ENCODE measurements at regions not wholly inside any gene's neighbourhood (a gene's known extent, or its start where the extent isn't known, plus 50 kb on each side); places are given as distances from the start of the nearest gene placed in this dataset.

DNA sequence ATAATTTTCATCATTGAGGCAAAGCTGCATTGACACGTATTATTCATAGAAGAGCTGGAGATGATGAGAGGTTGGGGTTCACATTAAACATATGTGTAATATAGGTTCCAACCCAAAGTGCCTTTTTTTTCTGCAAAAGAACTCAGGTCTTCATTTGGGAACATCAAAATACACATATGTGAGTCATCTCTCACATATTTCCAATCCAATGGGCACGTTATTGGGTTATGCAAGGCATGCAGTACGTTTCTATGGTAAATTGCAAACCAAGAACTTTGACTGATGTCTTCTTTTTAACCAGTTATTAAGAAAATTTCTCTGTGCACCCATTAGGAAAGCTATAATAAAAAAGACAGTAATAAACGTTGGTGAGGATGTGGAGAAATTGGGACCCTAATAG, 150.3 kb upstream of the FAM9B start:
- Histone ChIP-seq H3K27ac (no peak overlapping the region), H3K4me3 (no peak overlapping the region), H3K27me3 (no peaks in the 10 kb centered on the region), H3K9me3 (no peaks in the 10 kb centered on the region), H3K4me1 (no peaks in the 10 kb centered on the region), H3K36me3 (no peaks in the 10 kb centered on the region)
- no peak for DNase-seq
- 44% methylated on average over 4 of the region's 4 CpGs for WGBS (ENCODE audit: insufficient coverage, low coverage, low lambda C conversion rate, missing lambda C conversion rate)
- intact Hi-C loops (cut with DNase I): no loop called here
- ATAC-seq: no peak
- TF ChIP-seq POLR2A (IDR thresholded peaks at IDR 0.05): no peak
- TF ChIP-seq, protein P1, sequence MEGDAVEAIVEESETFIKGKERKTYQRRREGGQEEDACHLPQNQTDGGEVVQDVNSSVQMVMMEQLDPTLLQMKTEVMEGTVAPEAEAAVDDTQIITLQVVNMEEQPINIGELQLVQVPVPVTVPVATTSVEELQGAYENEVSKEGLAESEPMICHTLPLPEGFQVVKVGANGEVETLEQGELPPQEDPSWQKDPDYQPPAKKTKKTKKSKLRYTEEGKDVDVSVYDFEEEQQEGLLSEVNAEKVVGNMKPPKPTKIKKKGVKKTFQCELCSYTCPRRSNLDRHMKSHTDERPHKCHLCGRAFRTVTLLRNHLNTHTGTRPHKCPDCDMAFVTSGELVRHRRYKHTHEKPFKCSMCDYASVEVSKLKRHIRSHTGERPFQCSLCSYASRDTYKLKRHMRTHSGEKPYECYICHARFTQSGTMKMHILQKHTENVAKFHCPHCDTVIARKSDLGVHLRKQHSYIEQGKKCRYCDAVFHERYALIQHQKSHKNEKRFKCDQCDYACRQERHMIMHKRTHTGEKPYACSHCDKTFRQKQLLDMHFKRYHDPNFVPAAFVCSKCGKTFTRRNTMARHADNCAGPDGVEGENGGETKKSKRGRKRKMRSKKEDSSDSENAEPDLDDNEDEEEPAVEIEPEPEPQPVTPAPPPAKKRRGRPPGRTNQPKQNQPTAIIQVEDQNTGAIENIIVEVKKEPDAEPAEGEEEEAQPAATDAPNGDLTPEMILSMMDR (IDR thresholded peaks at IDR 0.05): no peak

DNA sequence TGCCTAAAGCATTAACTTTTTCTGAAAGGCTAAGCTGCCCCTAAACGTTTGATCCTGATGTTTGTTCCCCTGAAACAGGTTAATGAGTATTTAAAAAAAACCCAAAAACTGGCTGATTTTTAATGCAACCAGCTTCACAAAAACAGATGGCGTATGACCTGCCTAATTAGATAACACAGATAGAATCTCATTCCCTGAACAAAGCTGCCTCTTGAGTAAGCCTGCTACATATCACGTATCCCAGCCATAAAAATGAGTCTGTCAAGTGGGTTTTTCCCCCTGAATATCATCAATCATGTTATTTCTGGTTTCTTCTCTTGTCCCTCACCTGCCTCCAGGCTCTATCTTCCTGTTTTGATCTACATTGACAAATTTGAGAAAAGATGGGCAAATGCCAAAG, 154.2 kb upstream of the FAM9B start:
- Histone ChIP-seq H3K27me3 (no peaks in the 10 kb centered on the region), H3K27ac (no peak overlapping the region), H3K36me3 (no peaks in the 10 kb centered on the region), H3K4me3 (no peak overlapping the region), H3K9me3 (no peaks in the 10 kb centered on the region), H3K4me1 (no peaks in the 10 kb centered on the region)
- no peak for DNase-seq
- ATAC-seq: no peak
- intact Hi-C loops (cut with DNase I): no loop called here
- 60% methylated on average over 3 of the region's 3 CpGs for WGBS (ENCODE audit: insufficient coverage, low coverage, low lambda C conversion rate, missing lambda C conversion rate)
- TF ChIP-seq, protein P1 (IDR thresholded peaks at IDR 0.05): no peak
- TF ChIP-seq POLR2A (IDR thresholded peaks at IDR 0.05): no peak

DNA sequence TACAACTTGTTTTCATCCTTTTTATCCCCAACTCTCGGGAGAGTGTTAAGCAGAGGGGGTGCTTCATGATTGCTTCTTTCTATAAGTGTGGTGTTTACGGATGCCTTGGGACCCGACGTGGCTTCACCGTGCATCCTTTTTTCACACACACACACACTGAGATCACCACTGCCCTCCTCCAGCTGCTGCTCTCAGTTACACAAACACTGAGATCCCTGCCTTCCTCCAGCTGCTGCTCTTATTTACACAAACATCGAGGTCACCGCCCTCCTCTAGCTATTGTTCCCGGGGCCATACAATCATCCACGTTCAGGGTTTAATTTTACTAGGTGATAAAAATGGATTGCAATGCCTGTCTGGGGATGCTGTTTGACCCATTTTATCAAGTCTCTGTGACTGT, 155.4 kb upstream of the FAM9B start:
- no peak for DNase-seq
- no peak for ATAC-seq
- 56% methylated on average over 9 of the region's 9 CpGs for WGBS (ENCODE audit: insufficient coverage, low coverage, low lambda C conversion rate, missing lambda C conversion rate)
- no peak overlapping the region for H3K4me3 ChIP-seq
- no peak for TF ChIP-seq POLR2A (IDR thresholded peaks at IDR 0.05)
- TF ChIP-seq, protein P1 (IDR thresholded peaks at IDR 0.05): no peak
- H3K36me3 ChIP-seq: no peaks in the 10 kb centered on the region
- H3K4me1 ChIP-seq: no peaks in the 10 kb centered on the region
- H3K9me3 ChIP-seq: no peaks in the 10 kb centered on the region
- no peaks in the 10 kb centered on the region for H3K27me3 ChIP-seq
- intact Hi-C loops (cut with DNase I): no loop called here
- H3K27ac ChIP-seq: no peak overlapping the region

DNA sequence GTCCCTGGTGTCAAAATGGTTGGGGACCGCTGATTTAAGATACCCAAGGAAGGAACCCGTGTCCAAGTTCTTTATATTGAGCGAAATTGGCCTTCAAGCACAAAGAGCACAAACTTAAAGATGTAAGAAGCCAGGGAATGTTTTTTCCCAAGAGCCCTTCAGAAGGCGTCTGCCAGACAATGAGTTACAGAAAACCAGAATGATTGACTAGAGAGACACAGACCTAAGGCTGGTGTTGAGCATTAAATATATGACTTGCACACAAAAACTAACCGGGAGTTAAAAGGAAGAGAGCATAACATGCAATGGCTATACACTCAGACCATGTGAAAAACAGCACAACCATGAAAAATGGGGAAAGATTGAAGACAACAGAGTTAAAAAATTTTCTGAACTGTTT, 157.5 kb upstream of the FAM9B start:
- no peak overlapping the region for H3K4me3 ChIP-seq
- no peak overlapping the region for H3K27ac ChIP-seq
- WGBS (ENCODE audit: insufficient coverage, low coverage, low lambda C conversion rate, missing lambda C conversion rate): 66% methylated on average over 5 of the region's 5 CpGs
- DNase-seq: no peak
- TF ChIP-seq POLR2A (IDR thresholded peaks at IDR 0.05): no peak
- TF ChIP-seq, protein P1 (IDR thresholded peaks at IDR 0.05): no peak
- H3K27me3 ChIP-seq: no peaks in the 10 kb centered on the region
- intact Hi-C loops (cut with DNase I): no loop called here
- H3K36me3 ChIP-seq: no peaks in the 10 kb centered on the region
- no peaks in the 10 kb centered on the region for H3K9me3 ChIP-seq
- no peak for ATAC-seq
- no peaks in the 10 kb centered on the region for H3K4me1 ChIP-seq

DNA sequence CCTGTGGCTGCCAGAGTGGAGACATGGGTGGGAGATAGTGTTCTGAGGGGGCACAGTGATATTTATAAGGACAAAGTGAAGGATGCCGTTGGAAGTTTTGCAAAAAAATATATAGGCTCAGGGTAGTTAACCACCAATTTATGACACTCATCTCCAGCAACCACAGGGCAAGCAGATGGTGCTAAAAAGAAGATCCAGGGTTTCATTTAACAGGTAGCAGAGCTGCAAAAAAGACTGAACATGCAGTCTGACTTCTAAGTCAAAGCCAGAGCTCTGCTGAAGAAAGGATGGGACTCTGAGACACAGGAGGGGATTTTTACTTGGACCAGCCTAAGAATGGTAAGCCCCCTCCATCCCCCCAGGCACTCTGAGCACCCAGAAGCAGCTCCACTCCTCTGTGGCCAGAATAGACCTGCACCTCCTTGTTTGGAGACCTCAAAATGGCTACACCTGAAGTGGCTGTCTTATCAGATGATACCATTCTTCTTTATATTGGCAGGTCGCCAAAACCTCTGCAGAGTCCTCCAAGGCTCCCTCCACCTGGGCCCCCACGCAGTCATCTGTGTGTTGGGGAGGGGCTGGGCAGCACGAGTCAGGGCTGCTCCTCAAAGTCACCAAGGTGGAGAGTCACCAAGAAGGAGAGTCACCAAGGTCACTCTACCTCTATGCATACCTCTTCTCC, 161.4 kb upstream of the FAM9B start:
- no peak for ATAC-seq
- Histone ChIP-seq H3K27ac (no peak overlapping the region), H3K4me1 (no peaks in the 10 kb centered on the region), H3K4me3 (no peak overlapping the region), H3K9me3 (no peaks in the 10 kb centered on the region), H3K36me3 (no peaks in the 10 kb centered on the region), H3K27me3 (no peaks in the 10 kb centered on the region)
- TF ChIP-seq, protein P1 (IDR thresholded peaks at IDR 0.05): no peak
- no peak for TF ChIP-seq POLR2A (IDR thresholded peaks at IDR 0.05)
- no peak for DNase-seq
- 34% methylated on average over 3 of the region's 4 CpGs for WGBS (ENCODE audit: insufficient coverage, low coverage, low lambda C conversion rate, missing lambda C conversion rate)
- intact Hi-C loops (cut with DNase I): no loop called here

Data from right lobe of liver (tissue), 6 donors.